ENCODE measurements at regions not wholly inside any gene's neighbourhood (a gene's known extent, or its start where the extent isn't known, plus 50 kb on each side); places are given as distances from the start of the nearest gene placed in this dataset.
"Not testable (repeated sequence)": the region's sequence is repeated elsewhere in the genome, so short reads cannot be mapped to it uniquely, and the experiment has no call there.

GRCh38 chr3:87973906-87974305 lies 84.9 kb downstream of the CGGBP1 start:
- H3K9me3 ChIP-seq (ENCODE audit: control insufficient read depth in 2 of 2, insufficient read depth in 1 of 2, low read length in 1 of 2), result peaks cover 0 to under 1% of the 10 kb centered on the region in 2 donors
- H3K36me3 ChIP-seq (ENCODE audit: control insufficient read depth in 2 of 2, insufficient read depth in 2 of 2, low read length in 1 of 2), result no peaks in the 10 kb centered on the region
- WGBS, result 96% methylated on average over 5 of the region's 5 CpGs
- no peak overlapping the region for H3K27ac ChIP-seq (ENCODE audit: low read depth in 1 of 2, low read length in 1 of 2)
- no peak overlapping the region for H3K4me3 ChIP-seq (ENCODE audit: low read length in 2 of 2)
- DNase-seq (ENCODE audit: low read depth in 6 of 9, low spot score in 9 of 9), result no peak
- no peaks in the 10 kb centered on the region for H3K4me1 ChIP-seq (ENCODE audit: control insufficient read depth in 2 of 2, insufficient read depth in 2 of 2, low read length in 2 of 2)
- H3K27me3 ChIP-seq (ENCODE audit: control insufficient read depth in 2 of 2, insufficient read depth in 1 of 2, low read length in 1 of 2), result no peaks in the 10 kb centered on the region

DNA sequence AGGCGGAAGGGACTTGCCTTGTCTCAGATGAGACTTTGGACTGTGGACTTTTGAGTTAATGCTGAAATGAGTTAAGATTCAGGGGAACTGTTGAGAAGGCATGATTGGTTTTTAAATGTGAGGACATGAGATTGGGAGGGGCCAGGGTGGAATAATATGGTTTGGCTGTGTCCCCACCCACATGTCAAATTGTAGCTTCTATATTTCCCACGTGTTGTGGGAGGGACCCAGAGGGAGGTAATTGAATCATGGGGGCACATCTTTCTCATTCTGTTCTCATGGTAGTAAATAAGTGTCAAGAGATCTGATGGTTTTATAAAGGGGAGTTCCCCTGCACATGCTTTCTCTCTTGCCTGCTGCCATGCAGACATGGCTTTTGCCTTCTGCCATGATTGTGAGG lies 89.2 kb downstream of the CGGBP1 start:
- Histone ChIP-seq H3K4me3 (ENCODE audit: low read length in 2 of 2) (no peak overlapping the region), H3K27ac (ENCODE audit: low read depth in 1 of 2, low read length in 1 of 2) (no peak overlapping the region), H3K36me3 (ENCODE audit: control insufficient read depth in 2 of 2, insufficient read depth in 2 of 2, low read length in 1 of 2) (no peaks in the 10 kb centered on the region), H3K27me3 (ENCODE audit: control insufficient read depth in 2 of 2, insufficient read depth in 1 of 2, low read length in 1 of 2) (no peaks in the 10 kb centered on the region), H3K9me3 (ENCODE audit: control insufficient read depth in 2 of 2, insufficient read depth in 1 of 2, low read length in 1 of 2) (no peaks in the 10 kb centered on the region), H3K4me1 (ENCODE audit: control insufficient read depth in 2 of 2, insufficient read depth in 2 of 2, low read length in 2 of 2) (no peaks in the 10 kb centered on the region)
- whole genome bisulfite sequencing, result 97% methylated on average over 2 of the region's 2 CpGs
- no peak for DNase-seq (ENCODE audit: low read depth in 6 of 9, low spot score in 9 of 9)

DNA sequence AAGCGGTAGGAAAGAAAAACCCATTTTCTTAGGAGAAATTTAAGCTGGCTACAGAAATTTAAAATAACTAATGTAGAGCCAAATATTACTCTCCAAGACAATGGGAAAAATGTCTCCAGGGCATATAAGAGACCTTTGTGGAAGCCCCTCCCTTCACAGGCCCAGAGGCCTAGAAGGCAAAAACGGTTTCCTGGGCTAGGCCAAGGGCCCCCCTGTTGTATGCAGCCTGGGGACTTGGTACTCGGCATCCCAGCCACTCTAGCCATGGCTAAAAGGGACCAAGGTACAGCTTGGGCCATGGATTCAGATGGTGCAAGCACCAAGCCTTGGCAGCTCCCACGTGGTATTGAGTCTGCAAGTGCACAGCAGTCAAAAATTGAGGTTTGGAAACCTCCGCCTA lies 90.1 kb downstream of the CGGBP1 start:
- no peak overlapping the region for H3K27ac ChIP-seq (ENCODE audit: low read depth in 1 of 2, low read length in 1 of 2)
- WGBS, result 94% methylated on average over 5 of the region's 5 CpGs
- no peak overlapping the region for H3K4me3 ChIP-seq (ENCODE audit: low read length in 2 of 2)
- H3K4me1 ChIP-seq (ENCODE audit: control insufficient read depth in 2 of 2, insufficient read depth in 2 of 2, low read length in 2 of 2), result no peaks in the 10 kb centered on the region
- H3K27me3 ChIP-seq (ENCODE audit: control insufficient read depth in 2 of 2, insufficient read depth in 1 of 2, low read length in 1 of 2), result no peaks in the 10 kb centered on the region
- H3K9me3 ChIP-seq (ENCODE audit: control insufficient read depth in 2 of 2, insufficient read depth in 1 of 2, low read length in 1 of 2), result no peaks in the 10 kb centered on the region
- no peak for DNase-seq (ENCODE audit: low read depth in 6 of 9, low spot score in 9 of 9)
- no peaks in the 10 kb centered on the region for H3K36me3 ChIP-seq (ENCODE audit: control insufficient read depth in 2 of 2, insufficient read depth in 2 of 2, low read length in 1 of 2)

GRCh38 chr3:87958289-87958688 lies 100.5 kb downstream of the CGGBP1 start:
- H3K4me3 ChIP-seq (ENCODE audit: low read length in 2 of 2), result no peak overlapping the region
- H3K27ac ChIP-seq (ENCODE audit: low read depth in 1 of 2, low read length in 1 of 2), result no peak overlapping the region
- no peaks in the 10 kb centered on the region for H3K36me3 ChIP-seq (ENCODE audit: control insufficient read depth in 2 of 2, insufficient read depth in 2 of 2, low read length in 1 of 2)
- no peaks in the 10 kb centered on the region for H3K9me3 ChIP-seq (ENCODE audit: control insufficient read depth in 2 of 2, insufficient read depth in 1 of 2, low read length in 1 of 2)
- DNase-seq (ENCODE audit: low read depth in 6 of 9, low spot score in 9 of 9), result no peak
- no peaks in the 10 kb centered on the region for H3K4me1 ChIP-seq (ENCODE audit: control insufficient read depth in 2 of 2, insufficient read depth in 2 of 2, low read length in 2 of 2)
- H3K27me3 ChIP-seq (ENCODE audit: control insufficient read depth in 2 of 2, insufficient read depth in 1 of 2, low read length in 1 of 2), result no peaks in the 10 kb centered on the region
- 96% methylated on average over 1 of the region's 1 CpG for WGBS

GRCh38 chr3:87957575-87957974 lies 101.2 kb downstream of the CGGBP1 start:
- Histone ChIP-seq H3K27ac (ENCODE audit: low read depth in 1 of 2, low read length in 1 of 2) (no peak overlapping the region), H3K9me3 (ENCODE audit: control insufficient read depth in 2 of 2, insufficient read depth in 1 of 2, low read length in 1 of 2) (no peaks in the 10 kb centered on the region), H3K4me3 (ENCODE audit: low read length in 2 of 2) (no peak overlapping the region), H3K27me3 (ENCODE audit: control insufficient read depth in 2 of 2, insufficient read depth in 1 of 2, low read length in 1 of 2) (no peaks in the 10 kb centered on the region), H3K36me3 (ENCODE audit: control insufficient read depth in 2 of 2, insufficient read depth in 2 of 2, low read length in 1 of 2) (no peaks in the 10 kb centered on the region), H3K4me1 (ENCODE audit: control insufficient read depth in 2 of 2, insufficient read depth in 2 of 2, low read length in 2 of 2) (no peaks in the 10 kb centered on the region)
- 99% methylated on average over 1 of the region's 1 CpG for WGBS
- no peak for DNase-seq (ENCODE audit: low read depth in 6 of 9, low spot score in 9 of 9)

DNA sequence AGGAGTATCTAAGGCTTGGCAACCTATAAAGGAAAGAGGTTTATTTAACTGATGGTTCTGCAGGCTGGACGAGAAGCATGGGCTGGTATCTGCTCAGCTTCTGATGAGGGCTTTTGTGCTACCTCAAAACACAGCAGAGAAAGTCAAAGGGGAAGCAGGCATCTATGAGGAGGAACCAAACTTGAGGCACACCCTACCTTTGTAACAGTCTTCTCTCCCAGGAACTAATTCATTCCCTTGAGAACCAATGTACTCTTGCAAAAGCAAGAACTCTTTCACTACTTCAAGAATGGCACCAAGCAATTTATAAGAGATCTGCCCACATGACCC lies 109.0 kb downstream of the CGGBP1 start:
- no peaks in the 10 kb centered on the region for H3K36me3 ChIP-seq (ENCODE audit: control insufficient read depth in 2 of 2, insufficient read depth in 2 of 2, low read length in 1 of 2)
- no peak overlapping the region for H3K4me3 ChIP-seq (ENCODE audit: low read length in 2 of 2)
- no peaks in the 10 kb centered on the region for H3K9me3 ChIP-seq (ENCODE audit: control insufficient read depth in 2 of 2, insufficient read depth in 1 of 2, low read length in 1 of 2)
- WGBS, result 88% methylated on average over 1 of the region's 1 CpG
- DNase-seq (ENCODE audit: low read depth in 6 of 9, low spot score in 9 of 9), result no peak
- H3K27ac ChIP-seq (ENCODE audit: low read depth in 1 of 2, low read length in 1 of 2), result no peak overlapping the region
- no peaks in the 10 kb centered on the region for H3K27me3 ChIP-seq (ENCODE audit: control insufficient read depth in 2 of 2, insufficient read depth in 1 of 2, low read length in 1 of 2)
- no peaks in the 10 kb centered on the region for H3K4me1 ChIP-seq (ENCODE audit: control insufficient read depth in 2 of 2, insufficient read depth in 2 of 2, low read length in 2 of 2)

- 94% methylated on average over 4 of the region's 4 CpGs for WGBS
These were observed 109.5 kb downstream of the CGGBP1 start for GRCh38 chr3:87949189-87949878.

DNA sequence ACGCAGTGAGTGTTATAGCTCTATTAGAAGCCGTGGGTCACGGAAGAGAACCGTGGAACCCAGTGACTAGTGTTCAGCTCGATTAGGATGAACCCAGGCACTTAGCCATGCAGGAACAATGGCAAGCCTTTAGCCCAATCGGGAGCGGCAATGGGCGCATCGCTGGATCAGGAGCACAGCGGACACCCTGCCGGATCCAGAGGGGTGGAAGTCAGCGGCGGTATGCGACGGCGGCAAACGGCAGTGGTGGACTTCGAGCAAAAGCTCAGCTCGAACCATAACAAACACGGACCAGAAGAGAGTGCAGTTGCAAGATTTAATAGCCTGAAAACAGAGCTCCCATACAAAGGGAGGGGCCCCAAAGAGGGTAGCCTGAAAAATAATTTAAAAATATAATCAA lies 112.8 kb downstream of the CGGBP1 start:
- not testable (repeated sequence) for H3K27me3 ChIP-seq (ENCODE audit: control insufficient read depth in 2 of 2, insufficient read depth in 1 of 2, low read length in 1 of 2); H3K4me3 ChIP-seq (ENCODE audit: low read length in 2 of 2); H3K4me1 ChIP-seq (ENCODE audit: control insufficient read depth in 2 of 2, insufficient read depth in 2 of 2, low read length in 2 of 2); H3K9me3 ChIP-seq (ENCODE audit: control insufficient read depth in 2 of 2, insufficient read depth in 1 of 2, low read length in 1 of 2); H3K27ac ChIP-seq (ENCODE audit: low read depth in 1 of 2, low read length in 1 of 2); DNase-seq (ENCODE audit: low read depth in 6 of 9, low spot score in 9 of 9); H3K36me3 ChIP-seq (ENCODE audit: control insufficient read depth in 2 of 2, insufficient read depth in 2 of 2, low read length in 1 of 2)
- WGBS, result 93% methylated on average over 20 of the region's 20 CpGs

More at GRCh38 chr3:87949189-87949878, 109.5 kb downstream of the CGGBP1 start:
- no peak overlapping the region for H3K4me3 ChIP-seq (ENCODE audit: low read length in 2 of 2)
- DNase-seq (ENCODE audit: low read depth in 6 of 9, low spot score in 9 of 9), result no peak
- no peaks in the 10 kb centered on the region for H3K9me3 ChIP-seq (ENCODE audit: control insufficient read depth in 2 of 2, insufficient read depth in 1 of 2, low read length in 1 of 2)
- H3K4me1 ChIP-seq (ENCODE audit: control insufficient read depth in 2 of 2, insufficient read depth in 2 of 2, low read length in 2 of 2), result no peaks in the 10 kb centered on the region
- H3K27ac ChIP-seq (ENCODE audit: low read depth in 1 of 2, low read length in 1 of 2), result no peak overlapping the region
- no peaks in the 10 kb centered on the region for H3K36me3 ChIP-seq (ENCODE audit: control insufficient read depth in 2 of 2, insufficient read depth in 2 of 2, low read length in 1 of 2)
- H3K27me3 ChIP-seq (ENCODE audit: control insufficient read depth in 2 of 2, insufficient read depth in 1 of 2, low read length in 1 of 2), result no peaks in the 10 kb centered on the region

GRCh38 chr3:87942256-87942655 lies 116.5 kb downstream of the CGGBP1 start:
- 95% methylated on average over 8 of the region's 8 CpGs for WGBS
- H3K9me3 ChIP-seq (ENCODE audit: control insufficient read depth in 2 of 2, insufficient read depth in 1 of 2, low read length in 1 of 2); H3K4me1 ChIP-seq (ENCODE audit: control insufficient read depth in 2 of 2, insufficient read depth in 2 of 2, low read length in 2 of 2); H3K4me3 ChIP-seq (ENCODE audit: low read length in 2 of 2); DNase-seq (ENCODE audit: low read depth in 6 of 9, low spot score in 9 of 9); H3K27me3 ChIP-seq (ENCODE audit: control insufficient read depth in 2 of 2, insufficient read depth in 1 of 2, low read length in 1 of 2); H3K36me3 ChIP-seq (ENCODE audit: control insufficient read depth in 2 of 2, insufficient read depth in 2 of 2, low read length in 1 of 2); H3K27ac ChIP-seq (ENCODE audit: low read depth in 1 of 2, low read length in 1 of 2): not testable (repeated sequence)

DNA sequence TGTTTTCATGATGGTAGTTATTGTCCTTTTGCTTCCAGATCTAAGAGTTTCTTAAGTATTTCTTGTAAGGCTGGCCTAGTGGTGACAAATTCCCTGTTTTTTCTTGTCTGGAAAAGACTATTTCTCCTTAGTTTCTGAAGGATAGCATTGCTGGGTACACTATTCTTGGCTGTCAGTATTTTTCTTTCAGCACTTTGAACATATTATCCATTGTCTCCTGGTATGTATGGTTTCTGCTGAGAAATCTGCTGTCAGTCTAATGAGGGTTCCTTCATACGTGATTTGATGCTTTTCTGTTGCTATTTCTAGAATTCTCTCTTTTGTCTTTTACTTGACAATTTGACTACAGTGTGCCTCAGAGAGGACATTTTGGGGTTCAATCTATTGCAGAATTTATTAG lies 134.3 kb downstream of the CGGBP1 start:
- H3K27me3 ChIP-seq (ENCODE audit: control insufficient read depth in 2 of 2, insufficient read depth in 1 of 2, low read length in 1 of 2), result no peaks in the 10 kb centered on the region
- no peak for DNase-seq (ENCODE audit: low read depth in 6 of 9, low spot score in 9 of 9)
- peaks cover 0 to 6% of the 10 kb centered on the region in 2 donors for H3K9me3 ChIP-seq (ENCODE audit: control insufficient read depth in 2 of 2, insufficient read depth in 1 of 2, low read length in 1 of 2)
- no peaks in the 10 kb centered on the region for H3K4me1 ChIP-seq (ENCODE audit: control insufficient read depth in 2 of 2, insufficient read depth in 2 of 2, low read length in 2 of 2)
- no peak overlapping the region for H3K4me3 ChIP-seq (ENCODE audit: low read length in 2 of 2)
- 92% methylated on average over 1 of the region's 1 CpG for WGBS
- no peak overlapping the region for H3K27ac ChIP-seq (ENCODE audit: low read depth in 1 of 2, low read length in 1 of 2)
- no peaks in the 10 kb centered on the region for H3K36me3 ChIP-seq (ENCODE audit: control insufficient read depth in 2 of 2, insufficient read depth in 2 of 2, low read length in 1 of 2)

All from thymus (tissue), 11 donors.